Panc1 (cell line): ENCODE measurements at regions not wholly inside any gene's neighbourhood (a gene's known extent, or its start where the extent isn't known, plus 50 kb on each side); places are given as distances from the start of the nearest gene placed in this dataset.
"Not testable (repeated sequence)": the region's sequence is repeated elsewhere in the genome, so short reads cannot be mapped to it uniquely, and the experiment has no call there.

ENCODE experiments used
- ATAC-seq: fragments of 200-7000 bp; cut with Tn5 transposase; 2 replicates; pipeline ENCODE4 v1.9.1; 2020; ENCODE audit warnings: mild to moderate bottlenecking, moderate library complexity
- BruUV-seq: library from RNA; stranded (reverse); fragments of 400-500 nt; replicated peaks from 2 replicates; lab custom pipeline; 2021; lab: Mats Ljungman, UMichigan
- CTCF ChIA-PET: fragments of 300-600 bp; sonication (Branson Sonifier 250); formaldehyde crosslinking; loops from one replicate; lab custom pipeline; 2022; ENCODE audit warnings: antibody characterized with exemption; lab: Charles Lee
- POLR2A ChIA-PET: fragments of 300-600 bp; sonication (Branson Sonifier 250); formaldehyde crosslinking; loops from one replicate; lab custom pipeline; 2022; ENCODE audit warnings: antibody characterized with exemption; lab: Charles Lee
- DNase-seq: peaks from one replicate; pipeline ENCODE4 v3.0.0-alpha.2; 2010; ENCODE audit warnings: low read depth, low spot score
- H3K27ac ChIP-seq: 2 replicates; pipeline ENCODE4 v1.5.1; 2011; ENCODE audit warnings: mild to moderate bottlenecking, low read length, inconsistent platforms
- H3K27me3 ChIP-seq: fragments of 200-500 bp; sonication (Bioruptor generic); 2 replicates; pipeline ENCODE4 v1.6.0; 2014; ENCODE audit warnings: low read length, inconsistent platforms; ENCODE audit not compliant: control insufficient read depth, insufficient read depth
- H3K36me3 ChIP-seq: fragments of 200-500 bp; sonication (Bioruptor generic); 2 replicates; pipeline ENCODE4 v1.5.1; 2014; ENCODE audit warnings: inconsistent platforms, mild to moderate bottlenecking, low read length, moderate library complexity; ENCODE audit not compliant: control insufficient read depth, insufficient read depth
- H3K4me1 ChIP-seq: 2 replicates; pipeline ENCODE4 v1.5.1; 2011; ENCODE audit warnings: inconsistent platforms, mild to moderate bottlenecking, low read length, moderate library complexity; ENCODE audit not compliant: control insufficient read depth, insufficient read depth
- H3K4me3 ChIP-seq, 2 experiments: 2 replicates each; pipeline ENCODE4 v1.5.1; 2011 to 2012; ENCODE audit warnings: low read depth in 2 of 2, low read length in 2 of 2, mild to moderate bottlenecking in 2 of 2, inconsistent platforms in 1 of 2, moderate library complexity in 1 of 2
- H3K9me3 ChIP-seq: fragments of 200-500 bp; sonication (Bioruptor generic); 2 replicates; pipeline ENCODE4 v1.5.1; 2014; ENCODE audit warnings: low read depth, mild to moderate bottlenecking, inconsistent platforms, low read length, moderate library complexity; ENCODE audit not compliant: control insufficient read depth, insufficient read depth
- POLR2AphosphoS5 ChIP-seq: IDR thresholded peaks from 2 replicates; pipeline ENCODE4 v1.6.1; 2012; ENCODE audit warnings: mild to moderate bottlenecking, low read depth, low read length, moderate library complexity
- SIN3A ChIP-seq: IDR thresholded peaks from 2 replicates; pipeline ENCODE4 v1.6.1; 2012; ENCODE audit warnings: low read depth, mild to moderate bottlenecking, low read length, moderate library complexity, borderline replicate concordance; ENCODE audit not compliant: insufficient read depth
- TCF7L2 ChIP-seq: IDR thresholded peaks from 2 replicates; pipeline ENCODE4 v1.6.1; 2011; ENCODE audit warnings: mild to moderate bottlenecking, low read depth, low read length, inconsistent platforms
- in situ Hi-C: cut with HindIII; loops from 2 replicates; pipeline ENCODE4 v1.10.0; 2016; ENCODE audit warnings: low sequenced_read_pairs, low pct_unique_long_range_greater_than_20kb
- intact Hi-C: fragments of 100-400 bp; cut with micrococcal nuclease; formaldehyde crosslinking; loops from one replicate; pipeline ENCODE4 v1.10.0; 2022; ENCODE audit not compliant: unreplicated experiment
- TF ChIP-seq, protein P1 (sequence below): fragments of 450-650 bp; IDR thresholded peaks from 2 replicates; pipeline ENCODE4 v1.5.1; 2017; ENCODE audit warnings: mild to moderate bottlenecking
- TF ChIP-seq, protein P2 (sequence below), 2 experiments: IDR thresholded peaks; 2 replicates each; pipeline ENCODE4 v1.6.1; 2011 to 2012; ENCODE audit warnings: low read depth in 2 of 2, control low read depth in 1 of 2, low read length in 1 of 2, mild to moderate bottlenecking in 1 of 2, moderate library complexity in 1 of 2; ENCODE audit not compliant: insufficient read depth in 1 of 2

DNA sequence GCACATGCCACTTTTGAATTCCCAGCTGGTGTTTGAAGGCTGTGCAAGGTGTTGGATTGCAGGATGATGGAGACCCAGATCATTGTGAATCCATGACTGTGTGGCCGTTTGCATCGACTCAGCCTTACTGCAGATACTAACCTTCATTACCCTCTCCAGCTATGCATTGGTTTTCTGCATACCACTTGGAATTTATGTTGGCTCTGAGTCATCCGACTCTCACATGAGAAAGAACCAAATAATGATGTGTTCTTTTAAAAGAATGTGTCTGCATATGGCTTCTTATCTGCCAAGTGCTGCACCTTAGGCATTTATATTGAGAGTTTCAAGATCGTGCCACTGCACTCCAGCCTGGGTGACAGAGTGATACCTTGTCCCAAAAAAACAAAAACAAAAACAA lies 106.7 kb upstream of the PRKX start:
- H3K9me3 ChIP-seq = no peaks in the 10 kb centered on the region

DNA sequence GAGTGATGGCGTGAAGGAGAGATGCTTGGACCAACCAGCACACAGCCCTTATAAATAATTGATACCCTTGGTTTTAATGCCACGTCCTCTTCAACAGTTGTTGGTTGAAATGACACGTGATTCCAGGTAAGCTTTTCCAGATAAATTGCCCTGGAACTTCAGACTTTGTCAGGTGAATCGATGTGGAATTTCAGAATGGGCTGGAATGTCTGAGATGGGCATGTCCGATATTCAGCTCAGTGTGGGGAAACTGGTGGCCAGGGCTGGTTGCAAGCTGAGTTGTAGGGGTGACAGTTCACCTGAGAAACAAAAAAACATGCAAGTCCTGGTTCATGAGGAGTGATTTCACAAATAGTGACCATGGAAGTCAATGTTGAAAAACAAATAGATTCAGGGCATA lies 104.0 kb upstream of the PRKX start:
- in situ Hi-C loops, H3K27me3 ChIP-seq, CTCF ChIA-PET, POLR2A ChIA-PET, H3K4me3 ChIP-seq, intact Hi-C loops, H3K4me1 ChIP-seq, BruUV-seq, ATAC-seq, H3K27ac ChIP-seq, H3K36me3 ChIP-seq, DNase-seq, H3K9me3 ChIP-seq: not testable (repeated sequence)

More for the DNA sequence above, 106.7 kb upstream of the PRKX start:
- DNase-seq (no peak), ATAC-seq (no peak)
- in situ Hi-C loops = no loop called here
- POLR2A ChIA-PET = no interaction called here
- H3K4me3 ChIP-seq = no peak overlapping the region
- peaks cover 5% of the 10 kb centered on the region; the same call in 1 of the 2 replicates for H3K36me3 ChIP-seq
- no peaks in the 10 kb centered on the region for H3K4me1 ChIP-seq
- CTCF ChIA-PET = no interaction called here
- no peak overlapping the region for H3K27ac ChIP-seq
- intact Hi-C loops = no loop called here
- TF ChIP-seq POLR2AphosphoS5 (no peak), TCF7L2 (no peak), SIN3A (no peak)
- TF ChIP-seq, protein P1, sequence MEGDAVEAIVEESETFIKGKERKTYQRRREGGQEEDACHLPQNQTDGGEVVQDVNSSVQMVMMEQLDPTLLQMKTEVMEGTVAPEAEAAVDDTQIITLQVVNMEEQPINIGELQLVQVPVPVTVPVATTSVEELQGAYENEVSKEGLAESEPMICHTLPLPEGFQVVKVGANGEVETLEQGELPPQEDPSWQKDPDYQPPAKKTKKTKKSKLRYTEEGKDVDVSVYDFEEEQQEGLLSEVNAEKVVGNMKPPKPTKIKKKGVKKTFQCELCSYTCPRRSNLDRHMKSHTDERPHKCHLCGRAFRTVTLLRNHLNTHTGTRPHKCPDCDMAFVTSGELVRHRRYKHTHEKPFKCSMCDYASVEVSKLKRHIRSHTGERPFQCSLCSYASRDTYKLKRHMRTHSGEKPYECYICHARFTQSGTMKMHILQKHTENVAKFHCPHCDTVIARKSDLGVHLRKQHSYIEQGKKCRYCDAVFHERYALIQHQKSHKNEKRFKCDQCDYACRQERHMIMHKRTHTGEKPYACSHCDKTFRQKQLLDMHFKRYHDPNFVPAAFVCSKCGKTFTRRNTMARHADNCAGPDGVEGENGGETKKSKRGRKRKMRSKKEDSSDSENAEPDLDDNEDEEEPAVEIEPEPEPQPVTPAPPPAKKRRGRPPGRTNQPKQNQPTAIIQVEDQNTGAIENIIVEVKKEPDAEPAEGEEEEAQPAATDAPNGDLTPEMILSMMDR = no peak
- TF ChIP-seq, protein P2, sequence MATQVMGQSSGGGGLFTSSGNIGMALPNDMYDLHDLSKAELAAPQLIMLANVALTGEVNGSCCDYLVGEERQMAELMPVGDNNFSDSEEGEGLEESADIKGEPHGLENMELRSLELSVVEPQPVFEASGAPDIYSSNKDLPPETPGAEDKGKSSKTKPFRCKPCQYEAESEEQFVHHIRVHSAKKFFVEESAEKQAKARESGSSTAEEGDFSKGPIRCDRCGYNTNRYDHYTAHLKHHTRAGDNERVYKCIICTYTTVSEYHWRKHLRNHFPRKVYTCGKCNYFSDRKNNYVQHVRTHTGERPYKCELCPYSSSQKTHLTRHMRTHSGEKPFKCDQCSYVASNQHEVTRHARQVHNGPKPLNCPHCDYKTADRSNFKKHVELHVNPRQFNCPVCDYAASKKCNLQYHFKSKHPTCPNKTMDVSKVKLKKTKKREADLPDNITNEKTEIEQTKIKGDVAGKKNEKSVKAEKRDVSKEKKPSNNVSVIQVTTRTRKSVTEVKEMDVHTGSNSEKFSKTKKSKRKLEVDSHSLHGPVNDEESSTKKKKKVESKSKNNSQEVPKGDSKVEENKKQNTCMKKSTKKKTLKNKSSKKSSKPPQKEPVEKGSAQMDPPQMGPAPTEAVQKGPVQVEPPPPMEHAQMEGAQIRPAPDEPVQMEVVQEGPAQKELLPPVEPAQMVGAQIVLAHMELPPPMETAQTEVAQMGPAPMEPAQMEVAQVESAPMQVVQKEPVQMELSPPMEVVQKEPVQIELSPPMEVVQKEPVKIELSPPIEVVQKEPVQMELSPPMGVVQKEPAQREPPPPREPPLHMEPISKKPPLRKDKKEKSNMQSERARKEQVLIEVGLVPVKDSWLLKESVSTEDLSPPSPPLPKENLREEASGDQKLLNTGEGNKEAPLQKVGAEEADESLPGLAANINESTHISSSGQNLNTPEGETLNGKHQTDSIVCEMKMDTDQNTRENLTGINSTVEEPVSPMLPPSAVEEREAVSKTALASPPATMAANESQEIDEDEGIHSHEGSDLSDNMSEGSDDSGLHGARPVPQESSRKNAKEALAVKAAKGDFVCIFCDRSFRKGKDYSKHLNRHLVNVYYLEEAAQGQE (IDR thresholded peaks at IDR 0.05; ENCODE audit: insufficient read depth in 1 of 2, low read depth in 2 of 2, low read length in 1 of 2) = no peak
- BruUV-seq = no TSS peak
- H3K27me3 ChIP-seq = no peaks in the 10 kb centered on the region

DNA sequence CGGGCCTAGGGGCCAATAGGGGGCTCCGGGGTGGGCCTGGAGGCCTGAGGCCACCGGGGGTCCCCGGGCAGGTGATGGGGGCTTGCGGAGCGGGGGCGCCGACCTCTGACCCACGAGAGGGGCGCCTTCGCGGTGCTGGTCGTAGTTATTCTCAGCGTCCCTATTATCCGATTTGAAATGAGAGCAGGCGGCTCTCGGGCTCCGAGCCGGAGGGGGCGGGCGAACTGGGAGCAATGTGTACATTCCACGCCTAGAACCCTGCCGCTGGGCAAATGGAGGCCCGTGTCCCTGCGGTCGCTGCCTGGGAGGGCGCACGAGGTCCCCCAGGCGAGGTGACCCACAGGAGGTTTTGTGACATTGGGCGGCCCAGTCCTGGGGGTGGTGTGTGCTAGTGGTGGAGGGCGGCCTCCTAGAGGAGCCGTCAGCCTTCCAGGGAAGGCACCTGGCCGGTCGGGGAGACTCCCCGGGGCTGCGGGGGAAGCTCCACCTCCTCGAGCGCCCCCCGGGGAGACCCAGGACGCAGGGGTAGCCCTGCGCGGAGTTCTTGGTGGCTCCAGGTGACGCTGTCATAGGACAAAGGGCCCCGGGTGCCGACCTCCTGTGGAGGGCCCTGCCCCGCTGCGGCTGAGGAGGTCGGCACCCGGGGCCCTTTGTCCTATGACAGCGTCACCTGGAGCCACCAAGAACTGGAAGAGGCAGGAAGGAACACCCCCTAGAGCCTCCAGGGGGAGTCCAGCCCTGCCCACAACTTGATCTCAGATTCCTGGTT lies 102.6 kb upstream of the PRKX start:
- intact Hi-C loops = no loop called here
- ATAC-seq (peak; percentile 63), DNase-seq (no peak)
- ChIA-PET POLR2A (no interaction called here), CTCF (no interaction called here)
- TF ChIP-seq, protein P1 = peak; percentile 10; the same call in 1 of the 2 replicates
- TF ChIP-seq POLR2AphosphoS5 (peak; percentile 25; the same call in 1 of the 2 replicates), TCF7L2 (no peak)
- BruUV-seq = no TSS peak
- in situ Hi-C loops = no loop called here
- Histone ChIP-seq H3K36me3 (peaks cover 5% of the 10 kb centered on the region; the same call in 1 of the 2 replicates), H3K4me1 (no peaks in the 10 kb centered on the region), H3K27ac (peak overlapping the region; percentile 44; the same call in 1 of the 2 replicates), H3K27me3 (no peaks in the 10 kb centered on the region), H3K4me3 (peak overlapping the region; percentile 53 to 64), H3K9me3 (no peaks in the 10 kb centered on the region)
